ENCODE measurements at regions not wholly inside any gene's neighbourhood (a gene's known extent, or its start where the extent isn't known, plus 50 kb on each side); places are given as distances from the start of the nearest gene placed in this dataset.

- no peaks in the 10 kb centered on the region for H3K9me3 ChIP-seq
- H3K4me1 ChIP-seq = no peaks in the 10 kb centered on the region
- no peaks in the 10 kb centered on the region for H3K27me3 ChIP-seq
- TF ChIP-seq POLR2A (IDR thresholded peaks at IDR 0.05) (no peak), CTCF (IDR thresholded peaks at IDR 0.05) (no peak), POLR2AphosphoS5 (IDR thresholded peaks at IDR 0.05; ENCODE audit: insufficient read depth in 1 of 2, low read depth in 1 of 2) (no peak)
- no peak overlapping the region for H3K27ac ChIP-seq
- H3K4me3 ChIP-seq = no peak overlapping the region
- no peak for DNase-seq (ENCODE audit: extremely low spot score in 2 of 2)
- intact Hi-C loops (cut with DNase I) = no loop called here
- H3K36me3 ChIP-seq = no peaks in the 10 kb centered on the region
These were observed 203.6 kb upstream of the PRICKLE1 start for GRCh38 chr12:42793166-42793565.

GRCh38 chr12:42792265-42792664 lies 202.7 kb upstream of the PRICKLE1 start:
- intact Hi-C loops (cut with DNase I) = no loop called here

GRCh38 chr12:42791399-42791798 lies 201.9 kb upstream of the PRICKLE1 start:
- H3K27ac ChIP-seq = no peak overlapping the region
- H3K4me3 ChIP-seq = no peak overlapping the region
- H3K27me3 ChIP-seq = no peaks in the 10 kb centered on the region
- no peaks in the 10 kb centered on the region for H3K36me3 ChIP-seq
- H3K4me1 ChIP-seq = no peaks in the 10 kb centered on the region
- TF ChIP-seq POLR2AphosphoS5 (IDR thresholded peaks at IDR 0.05; ENCODE audit: insufficient read depth in 1 of 2, low read depth in 1 of 2) (no peak), CTCF (IDR thresholded peaks at IDR 0.05) (no peak), POLR2A (IDR thresholded peaks at IDR 0.05) (no peak)
- intact Hi-C loops (cut with DNase I) = no loop called here
- no peaks in the 10 kb centered on the region for H3K9me3 ChIP-seq
- no peak for DNase-seq (ENCODE audit: extremely low spot score in 2 of 2)

More at GRCh38 chr12:42792265-42792664, 202.7 kb upstream of the PRICKLE1 start:
- H3K4me1 ChIP-seq = no peaks in the 10 kb centered on the region
- H3K27ac ChIP-seq = no peak overlapping the region
- DNase-seq (ENCODE audit: extremely low spot score in 2 of 2) = no peak
- TF ChIP-seq POLR2A (IDR thresholded peaks at IDR 0.05) = no peak
- TF ChIP-seq CTCF (IDR thresholded peaks at IDR 0.05) = no peak
- TF ChIP-seq POLR2AphosphoS5 (IDR thresholded peaks at IDR 0.05; ENCODE audit: insufficient read depth in 1 of 2, low read depth in 1 of 2) = no peak
- H3K4me3 ChIP-seq = no peak overlapping the region
- no peaks in the 10 kb centered on the region for H3K27me3 ChIP-seq
- no peaks in the 10 kb centered on the region for H3K36me3 ChIP-seq
- no peaks in the 10 kb centered on the region for H3K9me3 ChIP-seq

- Histone ChIP-seq H3K27ac (no peak overlapping the region), H3K27me3 (no peaks in the 10 kb centered on the region), H3K4me1 (no peaks in the 10 kb centered on the region), H3K36me3 (no peaks in the 10 kb centered on the region), H3K9me3 (no peaks in the 10 kb centered on the region), H3K4me3 (no peak overlapping the region)
- no peak for TF ChIP-seq CTCF (IDR thresholded peaks at IDR 0.05)
- TF ChIP-seq POLR2A (IDR thresholded peaks at IDR 0.05) = no peak
- TF ChIP-seq POLR2AphosphoS5 (IDR thresholded peaks at IDR 0.05; ENCODE audit: insufficient read depth in 1 of 2, low read depth in 1 of 2) = no peak
- DNase-seq (ENCODE audit: extremely low spot score in 2 of 2) = no peak
- intact Hi-C loops (cut with DNase I) = no loop called here
These were observed 201.2 kb upstream of the PRICKLE1 start for GRCh38 chr12:42790761-42791151.

- H3K36me3 ChIP-seq = no peaks in the 10 kb centered on the region
- DNase-seq (ENCODE audit: extremely low spot score in 2 of 2) = no peak
- intact Hi-C loops (cut with DNase I) = no loop called here
- H3K27ac ChIP-seq = no peak overlapping the region
- H3K4me3 ChIP-seq = no peak overlapping the region
- no peak for TF ChIP-seq POLR2A (IDR thresholded peaks at IDR 0.05)
- TF ChIP-seq CTCF (IDR thresholded peaks at IDR 0.05) = no peak
- TF ChIP-seq POLR2AphosphoS5 (IDR thresholded peaks at IDR 0.05; ENCODE audit: insufficient read depth in 1 of 2, low read depth in 1 of 2) = no peak
- H3K9me3 ChIP-seq = no peaks in the 10 kb centered on the region
- no peaks in the 10 kb centered on the region for H3K27me3 ChIP-seq
- no peaks in the 10 kb centered on the region for H3K4me1 ChIP-seq
These were observed 200.5 kb upstream of the PRICKLE1 start for GRCh38 chr12:42789808-42790760.

Data from vagina (tissue), 2 donors.